Right lobe of liver (tissue), 4 donors: ENCODE measurements at regions not wholly inside any gene's neighbourhood (a gene's known extent, or its start where the extent isn't known, plus 50 kb on each side); places are given as distances from the start of the nearest gene placed in this dataset.

ENCODE experiments used
- CTCF ChIP-seq, 4 donors: fragments of 200-600 bp in 3 of 4; fragments of 450-650 bp in 1 of 4; IDR thresholded peaks; one replicate each; pipeline versions ENCODE4 v1.5.1 to v1.8.0; 2016 to 2022; ENCODE audit warnings: antibody characterized with exemption in 4 of 4, mild to moderate bottlenecking in 2 of 4
- POLR2A ChIP-seq: fragments of 450-650 bp; IDR thresholded peaks from one replicate; pipeline ENCODE4 v1.6.1; 2017; ENCODE audit warnings: antibody characterized with exemption, mild to moderate bottlenecking
- donor health status: DM: no; HTN: no; CAD: no.
- donor health status: DM: no; HTN: no; CAD: no.
- donor health status: DM: no; HTN: yes; CAD: no.

DNA sequence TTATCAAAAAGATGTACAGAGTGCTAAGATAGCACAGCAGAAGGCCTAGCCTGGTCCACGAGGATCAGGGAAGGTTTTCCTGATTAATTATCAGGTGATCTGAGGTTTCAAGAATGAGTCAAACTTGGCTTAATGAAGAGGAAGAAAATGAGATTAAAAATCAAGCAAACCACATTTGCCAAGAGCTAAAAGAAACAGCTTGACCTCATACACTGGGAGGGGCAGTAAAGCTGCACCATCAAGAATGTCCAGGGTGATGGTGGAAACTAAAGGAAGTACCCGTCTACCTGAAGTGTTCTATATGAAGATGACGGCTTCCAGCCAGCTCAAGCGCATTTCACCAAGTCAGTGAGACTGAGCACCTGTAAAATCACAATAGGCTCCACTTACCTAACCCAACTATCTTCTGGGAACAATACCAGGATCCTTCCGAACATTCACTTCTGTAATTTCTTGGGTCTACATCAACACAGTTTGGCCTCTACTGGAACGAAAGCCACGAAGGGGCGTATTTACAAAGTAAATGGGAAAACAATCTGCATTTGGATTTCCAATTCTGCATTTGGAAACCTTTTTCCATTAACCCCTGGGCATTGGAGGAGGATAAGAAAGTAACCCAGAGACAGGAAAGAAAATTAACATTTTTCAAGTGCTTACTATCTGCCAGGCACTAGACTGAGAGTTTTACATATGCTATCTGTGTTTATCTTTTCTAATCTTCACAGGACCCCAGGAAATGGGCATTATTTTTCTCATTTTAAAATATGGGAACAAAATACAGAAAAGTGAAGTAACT, 114.0 kb upstream of the DCLK2 start:
- TF ChIP-seq CTCF (IDR thresholded peaks at IDR 0.05), result no peak
- no peak for TF ChIP-seq POLR2A
